ENCODE measurements at regions not wholly inside any gene's neighbourhood (a gene's known extent, or its start where the extent isn't known, plus 50 kb on each side); places are given as distances from the start of the nearest gene placed in this dataset.

- DNase-seq (ENCODE audit: low read depth) = no peak
These were observed 51.8 kb upstream of the PARD3 start for GRCh38 chr10:34866848-34867247.
